Neural progenitor cell (in vitro differentiated cells): ENCODE measurements at regions not wholly inside any gene's neighbourhood (a gene's known extent, or its start where the extent isn't known, plus 50 kb on each side); places are given as distances from the start of the nearest gene placed in this dataset.

Source experiments
- DNase-seq: peaks from one replicate; pipeline ENCODE4 v3.0.0-alpha.2; 2016; ENCODE audit warnings: low spot score
- H2AFZ ChIP-seq: fragments of 200-600 bp; sonication (generic); replicated peaks from 2 replicates; pipeline ENCODE4 v1.6.1; 2016; ENCODE audit warnings: antibody characterized with exemption
- H3F3A ChIP-seq: fragments of 200-600 bp; sonication (generic); 2 replicates; pipeline ENCODE4 v1.6.1; 2016; ENCODE audit warnings: antibody characterized with exemption, low read depth
- H3K27ac ChIP-seq: fragments of 200-600 bp; sonication (generic); 2 replicates; pipeline ENCODE4 v1.5.1; 2016; ENCODE audit warnings: mild to moderate bottlenecking
- H3K27me3 ChIP-seq: fragments of 200-600 bp; sonication (generic); 2 replicates; pipeline ENCODE4 v1.6.1; 2016; ENCODE audit warnings: mild to moderate bottlenecking, moderate library complexity
- H3K36me3 ChIP-seq: fragments of 200-600 bp; sonication (generic); 2 replicates; pipeline ENCODE4 v1.5.1; 2016
- H3K4me1 ChIP-seq: fragments of 200-600 bp; sonication (generic); 2 replicates; pipeline ENCODE4 v1.6.1; 2016; ENCODE audit warnings: mixed run types
- H3K4me2 ChIP-seq: fragments of 200-600 bp; sonication (generic); 2 replicates; pipeline ENCODE4 v1.6.1; 2016
- H3K4me3 ChIP-seq: fragments of 200-600 bp; sonication (generic); 2 replicates; pipeline ENCODE4 v1.5.1; 2016
- H3K79me2 ChIP-seq: fragments of 200-600 bp; sonication (generic); 2 replicates; pipeline ENCODE4 v1.6.1; 2016; ENCODE audit warnings: low read depth
- H3K9ac ChIP-seq: fragments of 200-600 bp; sonication (generic); 2 replicates; pipeline ENCODE4 v1.6.1; 2016
- H3K9me3 ChIP-seq: fragments of 200-600 bp; sonication (generic); 2 replicates; pipeline ENCODE4 v1.5.1; 2016; ENCODE audit warnings: low read depth
- H4K20me1 ChIP-seq: fragments of 200-600 bp; sonication (generic); 2 replicates; pipeline ENCODE4 v1.6.1; 2016; ENCODE audit warnings: low read depth
- H3K27ac Mint-ChIP-seq: 3 replicates; pipeline ENCODE4 v1.8.0; 2021; ENCODE audit warnings: mixed read lengths
- H3K27me3 Mint-ChIP-seq: 2 replicates; pipeline ENCODE4 v1.8.0; 2022; ENCODE audit warnings: low read depth, mild to moderate bottlenecking, inconsistent platforms, moderate library complexity, mixed read lengths; ENCODE audit not compliant: insufficient read depth
- H3K36me3 Mint-ChIP-seq: 3 replicates; pipeline ENCODE4 v1.8.0; 2021; ENCODE audit warnings: mixed read lengths
- H3K4me1 Mint-ChIP-seq: 3 replicates; pipeline ENCODE4 v1.8.0; 2021; ENCODE audit warnings: mixed read lengths
- H3K4me3 Mint-ChIP-seq: 3 replicates; pipeline ENCODE4 v1.8.0; 2021; ENCODE audit warnings: mild to moderate bottlenecking, moderate library complexity, mixed read lengths
- H3K9me3 Mint-ChIP-seq: 3 replicates; pipeline ENCODE4 v1.8.0; 2020; ENCODE audit warnings: mixed read lengths
- EZH2 ChIP-seq: fragments of 200-600 bp; sonication (generic); IDR thresholded peaks from 2 replicates; pipeline ENCODE4 v1.6.1; 2017; ENCODE audit warnings: antibody characterized with exemption, mild to moderate bottlenecking, moderate library complexity
- EZH2phosphoT487 ChIP-seq: fragments of 200-600 bp; sonication (generic); IDR thresholded peaks from 2 replicates; pipeline ENCODE4 v1.6.1; 2017; ENCODE audit warnings: antibody characterized with exemption
- TF ChIP-seq, protein P1 (sequence below): fragments of 200-600 bp; sonication (generic); IDR thresholded peaks from 2 replicates; pipeline ENCODE4 v1.5.1; 2017; ENCODE audit warnings: antibody characterized with exemption, mild to moderate bottlenecking

DNA sequence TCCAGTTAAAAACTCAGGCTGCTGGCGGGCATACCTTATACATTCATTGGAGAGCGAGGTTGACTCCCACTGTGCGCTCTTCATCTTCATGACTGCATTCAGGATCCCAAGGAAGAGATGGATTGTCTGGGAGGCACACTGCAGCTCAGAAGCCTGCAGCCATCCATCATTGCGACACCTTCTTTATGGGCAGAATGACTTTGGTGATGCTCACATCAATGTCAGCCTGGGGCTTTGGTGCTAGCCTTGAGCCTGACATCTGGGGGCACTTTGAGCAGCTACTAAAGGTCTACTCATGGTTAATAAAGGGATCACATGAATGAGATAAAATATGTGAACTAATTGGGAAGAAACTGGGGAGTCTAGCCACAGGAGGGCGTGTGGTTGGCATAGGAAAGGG, 229.3 kb downstream of the PRDM2 start:
- no peak overlapping the region for H3K9ac ChIP-seq
- no peaks in the 10 kb centered on the region for H3K27me3 ChIP-seq
- DNase-seq, result no peak
- H3K36me3 ChIP-seq, result no peaks in the 10 kb centered on the region
- no peak overlapping the region for H3K27ac ChIP-seq
- H3K27me3 Mint-ChIP-seq, result peaks cover 12% of the 10 kb centered on the region
- no peak overlapping the region for H3K27ac Mint-ChIP-seq
- H3K9me3 ChIP-seq, result no peaks in the 10 kb centered on the region
- no peak overlapping the region for H2AFZ ChIP-seq
- no peaks in the 10 kb centered on the region for H3K4me1 Mint-ChIP-seq
- no peak overlapping the region for H3K4me3 Mint-ChIP-seq
- no peaks in the 10 kb centered on the region for H3K36me3 Mint-ChIP-seq
- no peaks in the 10 kb centered on the region for H3K9me3 Mint-ChIP-seq
- no peaks in the 10 kb centered on the region for H3K4me1 ChIP-seq
- H3K4me3 ChIP-seq, result no peak overlapping the region
- H3F3A ChIP-seq, result no peaks in the 10 kb centered on the region
- no peaks in the 10 kb centered on the region for H3K79me2 ChIP-seq
- no peak overlapping the region for H3K4me2 ChIP-seq
- no peaks in the 10 kb centered on the region for H4K20me1 ChIP-seq
- TF ChIP-seq EZH2phosphoT487, result no peak
- TF ChIP-seq, protein P1, sequence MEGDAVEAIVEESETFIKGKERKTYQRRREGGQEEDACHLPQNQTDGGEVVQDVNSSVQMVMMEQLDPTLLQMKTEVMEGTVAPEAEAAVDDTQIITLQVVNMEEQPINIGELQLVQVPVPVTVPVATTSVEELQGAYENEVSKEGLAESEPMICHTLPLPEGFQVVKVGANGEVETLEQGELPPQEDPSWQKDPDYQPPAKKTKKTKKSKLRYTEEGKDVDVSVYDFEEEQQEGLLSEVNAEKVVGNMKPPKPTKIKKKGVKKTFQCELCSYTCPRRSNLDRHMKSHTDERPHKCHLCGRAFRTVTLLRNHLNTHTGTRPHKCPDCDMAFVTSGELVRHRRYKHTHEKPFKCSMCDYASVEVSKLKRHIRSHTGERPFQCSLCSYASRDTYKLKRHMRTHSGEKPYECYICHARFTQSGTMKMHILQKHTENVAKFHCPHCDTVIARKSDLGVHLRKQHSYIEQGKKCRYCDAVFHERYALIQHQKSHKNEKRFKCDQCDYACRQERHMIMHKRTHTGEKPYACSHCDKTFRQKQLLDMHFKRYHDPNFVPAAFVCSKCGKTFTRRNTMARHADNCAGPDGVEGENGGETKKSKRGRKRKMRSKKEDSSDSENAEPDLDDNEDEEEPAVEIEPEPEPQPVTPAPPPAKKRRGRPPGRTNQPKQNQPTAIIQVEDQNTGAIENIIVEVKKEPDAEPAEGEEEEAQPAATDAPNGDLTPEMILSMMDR, result no peak
- no peak for TF ChIP-seq EZH2

DNA sequence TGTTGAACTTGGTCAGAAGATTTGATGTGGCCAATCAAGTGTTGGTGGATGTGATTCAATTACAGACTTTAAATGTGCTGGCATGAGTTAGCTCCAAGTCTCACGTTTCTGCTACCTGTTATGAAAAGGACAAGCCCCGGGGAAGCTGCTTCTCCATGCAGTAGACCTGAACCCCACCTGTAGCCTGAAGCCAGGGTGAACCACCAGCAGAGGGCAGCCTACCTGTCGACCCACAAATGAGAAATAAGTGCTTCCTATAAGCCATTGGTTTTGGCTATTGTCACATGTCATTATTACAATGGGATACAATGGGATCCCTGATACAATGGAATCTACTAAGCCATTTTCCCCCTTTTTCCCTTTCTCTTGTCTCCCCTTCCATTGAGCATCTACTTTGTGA, 230.2 kb downstream of the PRDM2 start:
- Histone ChIP-seq H3K4me3 (no peak overlapping the region), H3K36me3 (no peaks in the 10 kb centered on the region), H3K9me3 (no peaks in the 10 kb centered on the region), H3K79me2 (no peaks in the 10 kb centered on the region), H3F3A (no peaks in the 10 kb centered on the region), H4K20me1 (no peaks in the 10 kb centered on the region), H3K4me1 (no peaks in the 10 kb centered on the region), H3K4me2 (no peak overlapping the region), H3K27ac (no peak overlapping the region), H3K9ac (no peak overlapping the region), H3K27me3 (no peaks in the 10 kb centered on the region), H2AFZ (no peak overlapping the region)
- H3K4me1 Mint-ChIP-seq, result no peaks in the 10 kb centered on the region
- no peak overlapping the region for H3K4me3 Mint-ChIP-seq
- no peak for TF ChIP-seq EZH2
- TF ChIP-seq, protein P1, result peak; percentile 57
- peaks cover 10% of the 10 kb centered on the region for H3K27me3 Mint-ChIP-seq
- peak; percentile 21 for DNase-seq
- no peak overlapping the region for H3K27ac Mint-ChIP-seq
- H3K36me3 Mint-ChIP-seq, result no peaks in the 10 kb centered on the region
- no peaks in the 10 kb centered on the region for H3K9me3 Mint-ChIP-seq

DNA sequence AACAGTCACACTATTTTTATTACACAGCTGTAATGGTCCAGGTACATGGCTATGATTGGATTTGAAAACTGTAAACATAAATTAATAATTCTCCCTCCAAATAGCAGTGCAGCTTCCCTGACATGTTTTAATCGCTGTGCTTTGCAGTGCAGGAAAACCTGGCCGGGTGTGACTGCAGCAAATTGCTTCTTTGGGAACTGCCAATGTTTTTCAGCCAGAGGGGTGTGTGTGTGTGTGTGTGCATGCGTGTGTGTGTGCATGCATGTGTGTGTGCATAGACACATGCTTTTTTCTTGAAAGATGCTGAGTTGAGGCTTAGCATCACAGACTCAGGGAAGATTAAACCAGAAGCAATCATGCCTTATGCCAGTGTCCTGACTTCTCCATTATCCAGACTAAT, 231.2 kb downstream of the PRDM2 start:
- no peak overlapping the region for H3K4me3 ChIP-seq
- H4K20me1 ChIP-seq, result no peaks in the 10 kb centered on the region
- no peak overlapping the region for H3K27ac Mint-ChIP-seq
- no peaks in the 10 kb centered on the region for H3F3A ChIP-seq
- H3K36me3 ChIP-seq, result no peaks in the 10 kb centered on the region
- H3K9me3 Mint-ChIP-seq, result no peaks in the 10 kb centered on the region
- no peaks in the 10 kb centered on the region for H3K79me2 ChIP-seq
- peaks cover 8% of the 10 kb centered on the region for H3K27me3 Mint-ChIP-seq
- no peak overlapping the region for H3K9ac ChIP-seq
- H3K9me3 ChIP-seq, result no peaks in the 10 kb centered on the region
- no peaks in the 10 kb centered on the region for H3K4me1 Mint-ChIP-seq
- no peaks in the 10 kb centered on the region for H3K27me3 ChIP-seq
- DNase-seq, result no peak
- no peak overlapping the region for H3K4me2 ChIP-seq
- H3K27ac ChIP-seq, result no peak overlapping the region
- no peak overlapping the region for H2AFZ ChIP-seq
- no peaks in the 10 kb centered on the region for H3K4me1 ChIP-seq
- no peaks in the 10 kb centered on the region for H3K36me3 Mint-ChIP-seq
- H3K4me3 Mint-ChIP-seq, result no peak overlapping the region
- TF ChIP-seq, protein P1, result no peak
- TF ChIP-seq EZH2phosphoT487 (no peak), EZH2 (no peak)

DNA sequence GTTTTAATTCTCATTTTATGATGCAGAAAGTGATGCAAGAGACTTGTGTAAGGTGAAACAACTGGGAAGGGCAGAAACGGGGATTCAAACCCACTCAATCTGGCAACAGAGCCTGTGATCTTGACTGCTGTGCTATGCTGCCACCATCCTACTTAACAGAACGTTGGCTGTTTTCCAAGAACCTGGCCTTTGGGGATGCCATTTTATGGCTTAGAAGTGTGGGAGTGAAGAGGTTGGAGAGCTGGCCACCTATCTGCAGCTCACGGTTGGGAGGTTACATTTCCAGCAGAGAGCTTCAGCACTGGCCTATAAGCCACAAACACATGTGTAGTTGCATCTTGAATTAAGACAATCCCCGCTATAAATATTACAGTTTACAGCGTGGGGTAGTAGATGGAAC, 235.3 kb downstream of the PRDM2 start:
- H3F3A ChIP-seq, result no peaks in the 10 kb centered on the region
- no peak overlapping the region for H3K9ac ChIP-seq
- H3K4me3 ChIP-seq, result no peak overlapping the region
- H3K27me3 ChIP-seq, result no peaks in the 10 kb centered on the region
- H3K27me3 Mint-ChIP-seq, result peaks cover 2% of the 10 kb centered on the region
- H4K20me1 ChIP-seq, result no peaks in the 10 kb centered on the region
- H3K4me1 Mint-ChIP-seq, result no peaks in the 10 kb centered on the region
- no peak for DNase-seq
- H3K36me3 Mint-ChIP-seq, result no peaks in the 10 kb centered on the region
- no peaks in the 10 kb centered on the region for H3K4me1 ChIP-seq
- H3K36me3 ChIP-seq, result no peaks in the 10 kb centered on the region
- H3K4me2 ChIP-seq, result no peak overlapping the region
- no peak overlapping the region for H2AFZ ChIP-seq
- H3K27ac ChIP-seq, result no peak overlapping the region
- H3K9me3 ChIP-seq, result no peaks in the 10 kb centered on the region
- H3K4me3 Mint-ChIP-seq, result no peak overlapping the region
- TF ChIP-seq EZH2 (no peak), EZH2phosphoT487 (no peak)
- TF ChIP-seq, protein P1, result no peak
- no peaks in the 10 kb centered on the region for H3K9me3 Mint-ChIP-seq
- H3K27ac Mint-ChIP-seq, result no peak overlapping the region
- H3K79me2 ChIP-seq, result no peaks in the 10 kb centered on the region
